GM10266 (cell line): ENCODE measurements at regions not wholly inside any gene's neighbourhood (a gene's known extent, or its start where the extent isn't known, plus 50 kb on each side); places are given as distances from the start of the nearest gene placed in this dataset.

Source experiments
- DNase-seq: peaks from one replicate; pipeline ENCODE4 v3.0.0; 2012; ENCODE audit errors: extremely low spot score
- CTCF ChIP-seq: IDR thresholded peaks from 2 replicates; pipeline ENCODE4 v1.5.1; 2012; ENCODE audit warnings: mild to moderate bottlenecking, low read depth; ENCODE audit not compliant: control insufficient read depth, insufficient read depth; ENCODE audit errors: missing control alignments

- DNase-seq = no peak
- no peak for TF ChIP-seq CTCF
These were observed 84.8 kb upstream of the ASB18 start for GRCh38 chr2:236348976-236349375.

DNA sequence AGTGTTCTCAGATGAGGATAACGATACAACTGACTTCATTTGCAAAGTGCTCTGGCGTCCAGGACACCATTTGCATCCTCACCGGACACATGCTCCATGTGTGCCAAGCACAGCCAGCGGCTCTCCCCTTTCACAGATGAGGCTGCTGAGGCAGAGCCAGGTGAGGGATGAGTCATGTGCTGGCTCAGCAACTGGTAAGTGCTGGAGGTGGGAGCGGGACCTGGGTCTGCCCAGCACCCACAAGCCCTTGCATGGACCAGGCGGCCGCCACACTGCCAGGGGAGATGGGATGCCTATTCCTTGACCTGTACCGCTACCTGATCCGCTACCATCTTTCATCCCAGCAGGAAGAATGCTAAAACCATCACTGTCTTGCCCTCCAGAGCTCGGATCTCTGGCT lies 86.2 kb upstream of the ASB18 start:
- no peak for TF ChIP-seq CTCF
- DNase-seq = no peak

GRCh38 chr2:236351966-236352525 lies 87.8 kb upstream of the ASB18 start:
- TF ChIP-seq CTCF = no peak
- no peak for DNase-seq

- DNase-seq = peak; percentile 57
- peak; percentile 79 for TF ChIP-seq CTCF
These were observed 88.8 kb upstream of the ASB18 start for GRCh38 chr2:236352761-236353593.

GRCh38 chr2:236353594-236353942 lies 89.4 kb upstream of the ASB18 start:
- no peak for TF ChIP-seq CTCF
- DNase-seq = no peak

- TF ChIP-seq CTCF = no peak
- DNase-seq = no peak
These were observed 90.1 kb upstream of the ASB18 start for GRCh38 chr2:236354056-236354940.
